H1 (cell line): ENCODE measurements at regions not wholly inside any gene's neighbourhood (a gene's known extent, or its start where the extent isn't known, plus 50 kb on each side); places are given as distances from the start of the nearest gene placed in this dataset.

Source experiments
- ATF3 ChIP-seq: IDR thresholded peaks from 2 replicates; pipeline ENCODE4 v1.6.1; 2011; ENCODE audit warnings: low read depth, mild to moderate bottlenecking, low read length; ENCODE audit not compliant: insufficient read depth
- CTCF ChIP-seq, 3 experiments: IDR thresholded peaks; 1 replicate in 2 of 3; 2 replicates in 1 of 3; pipeline versions ENCODE4 v1.5.1 to v1.6.1; 2011; ENCODE audit warnings: low read length in 3 of 3, mild to moderate bottlenecking in 3 of 3, inconsistent platforms in 2 of 3, low read depth in 1 of 3, moderate library complexity in 1 of 3; ENCODE audit not compliant: insufficient read depth in 1 of 3; ENCODE audit errors: control extremely low read depth in 1 of 3
- GABPA ChIP-seq: IDR thresholded peaks from 2 replicates; pipeline ENCODE4 v1.6.1; 2011; ENCODE audit warnings: mild to moderate bottlenecking, low read length, moderate library complexity, borderline replicate concordance; ENCODE audit not compliant: insufficient read depth
- POLR2AphosphoS5 ChIP-seq: IDR thresholded peaks from 2 replicates; pipeline ENCODE4 v1.6.1; 2011; ENCODE audit warnings: low read depth, low read length

DNA sequence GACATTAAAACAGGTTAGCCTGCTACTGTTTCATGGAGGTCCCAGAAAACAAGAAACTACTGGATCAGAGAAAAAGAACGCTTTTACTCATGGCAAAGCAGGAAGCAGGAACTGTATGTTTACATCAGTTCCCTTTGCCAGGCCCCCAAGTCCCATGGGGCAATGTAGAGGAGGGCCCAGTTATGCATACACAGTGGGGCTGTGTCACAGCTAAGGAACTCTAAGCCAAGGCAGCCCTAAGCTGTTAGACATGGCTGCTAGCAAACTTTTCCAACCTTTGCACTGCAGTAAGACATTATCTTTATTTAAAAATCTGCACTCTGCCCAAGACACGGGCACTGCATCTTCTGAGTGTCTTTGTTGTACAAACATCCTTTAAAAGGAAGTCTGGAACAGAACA is 975.8 kb downstream of the C4orf33 start (continued):
- TF ChIP-seq CTCF (IDR thresholded peaks at IDR 0.05; ENCODE audit: control extremely low read depth in 1 of 3, insufficient read depth in 1 of 3, low read depth in 1 of 3, low read length in 3 of 3), result no peak
- no peak for TF ChIP-seq POLR2AphosphoS5
- no peak for TF ChIP-seq GABPA
- no peak for TF ChIP-seq ATF3
